T-helper 2 cell (primary cell): ENCODE measurements at regions not wholly inside any gene's neighbourhood (a gene's known extent, or its start where the extent isn't known, plus 50 kb on each side); places are given as distances from the start of the nearest gene placed in this dataset.
A peak's percentile ranks its signal among the peaks of the same experiment; 100 is the strongest.
"Not testable (repeated sequence)": the region's sequence is repeated elsewhere in the genome, so short reads cannot be mapped to it uniquely, and the experiment has no call there.

Experiments
- DNase-seq, 5 experiments: peaks; one replicate each; pipeline versions ENCODE4 v3.0.0 to v3.0.0-alpha.2; 2012 to 2022

- DNase-seq = no peak
These were observed 149.7 kb upstream of the CDIN1 start for GRCh38 chr15:36429707-36430106.

GRCh38 chr15:36430280-36430679 lies 149.1 kb upstream of the CDIN1 start:
- no peak for DNase-seq

- DNase-seq = no peak
These were observed 148.6 kb upstream of the CDIN1 start for GRCh38 chr15:36430726-36431265.

DNA sequence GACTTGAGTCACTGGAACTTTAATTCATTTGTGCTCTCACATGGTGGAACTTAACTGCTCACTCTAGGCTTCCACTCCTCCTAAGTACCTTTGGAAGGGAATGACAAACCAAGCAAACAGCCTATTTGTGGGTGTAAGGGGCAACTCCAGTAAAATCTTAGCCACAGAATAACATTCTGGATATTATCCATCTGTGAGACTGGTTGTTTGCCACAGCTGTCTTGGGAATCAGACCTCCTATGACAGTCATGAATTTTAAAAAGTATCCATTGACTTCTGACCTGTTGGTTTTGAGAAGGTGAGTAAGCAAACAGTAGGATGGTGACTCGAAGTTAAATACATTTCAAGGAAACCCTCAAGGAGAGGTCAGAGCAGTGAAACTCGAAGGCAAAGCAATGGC lies 147.3 kb upstream of the CDIN1 start:
- no peak for DNase-seq

DNA sequence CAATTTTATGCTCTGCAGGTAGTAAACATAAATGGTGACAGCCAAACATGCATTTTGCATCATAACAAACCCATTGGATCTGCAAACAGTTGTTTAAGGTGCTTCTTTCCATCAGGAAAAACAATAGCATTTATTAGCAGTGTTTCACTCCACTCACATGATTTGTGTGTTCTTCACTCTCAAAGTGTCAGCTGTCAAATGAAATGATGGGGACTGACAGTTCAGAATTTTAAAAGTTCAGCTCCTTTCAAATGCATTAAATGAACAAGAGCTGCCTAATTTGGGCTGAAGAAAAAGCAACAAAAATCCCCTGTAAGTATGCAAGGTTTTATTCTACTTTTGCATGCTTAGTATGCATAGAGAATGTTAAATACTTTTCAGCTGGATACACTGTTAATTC lies 145.2 kb upstream of the CDIN1 start:
- no peak for DNase-seq

DNA sequence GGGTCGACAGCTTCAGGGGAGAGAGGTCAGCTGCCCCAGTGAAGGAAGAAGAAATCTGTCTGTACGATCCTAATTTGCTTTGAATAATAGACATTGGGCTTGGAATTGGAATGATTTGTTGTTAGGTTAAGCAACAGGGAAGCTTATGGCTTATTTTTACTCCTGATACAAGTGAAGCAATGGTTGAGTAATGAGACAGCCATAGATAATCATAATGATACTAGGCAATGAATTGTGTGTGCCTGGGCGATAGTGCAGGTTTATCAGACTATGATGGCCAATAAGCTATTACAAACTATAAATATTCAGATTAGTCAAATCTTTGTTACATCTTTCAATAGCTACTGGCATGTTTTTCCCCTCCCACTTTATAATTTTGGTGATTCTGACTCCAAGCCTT lies 140.9 kb upstream of the CDIN1 start:
- no peak for DNase-seq

- no peak for DNase-seq
These were observed 132.1 kb upstream of the CDIN1 start for GRCh38 chr15:36447373-36447772.

- DNase-seq = no peak
These were observed 131.0 kb upstream of the CDIN1 start for GRCh38 chr15:36448418-36448817.

GRCh38 chr15:36449084-36449661 lies 130.3 kb upstream of the CDIN1 start:
- DNase-seq = no peak

- peak in 1 of 5 experiments; percentile 4 for DNase-seq
These were observed 129.7 kb upstream of the CDIN1 start for GRCh38 chr15:36449662-36450145.

- not testable (repeated sequence) for DNase-seq
These were observed 125.2 kb upstream of the CDIN1 start for GRCh38 chr15:36454244-36454643.

DNA sequence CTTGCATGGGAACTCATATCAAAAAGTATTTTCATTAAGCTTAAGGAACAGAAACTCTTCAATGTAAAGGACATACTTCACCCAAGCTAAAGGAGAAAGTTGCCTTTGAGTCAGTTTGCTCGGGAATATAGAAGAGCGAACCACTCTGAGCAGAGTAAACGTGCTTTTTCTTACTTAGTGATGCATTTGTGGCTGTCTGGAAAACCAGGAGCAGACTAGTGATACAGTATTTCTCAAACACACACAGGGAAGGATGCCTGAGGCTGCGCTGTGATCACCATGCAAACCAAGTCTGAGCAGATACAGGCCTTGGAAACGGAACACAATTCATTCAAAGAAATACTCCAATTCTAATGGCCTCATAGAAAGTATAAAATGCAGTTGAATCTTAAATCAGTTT lies 121.0 kb upstream of the CDIN1 start:
- DNase-seq = no peak

DNA sequence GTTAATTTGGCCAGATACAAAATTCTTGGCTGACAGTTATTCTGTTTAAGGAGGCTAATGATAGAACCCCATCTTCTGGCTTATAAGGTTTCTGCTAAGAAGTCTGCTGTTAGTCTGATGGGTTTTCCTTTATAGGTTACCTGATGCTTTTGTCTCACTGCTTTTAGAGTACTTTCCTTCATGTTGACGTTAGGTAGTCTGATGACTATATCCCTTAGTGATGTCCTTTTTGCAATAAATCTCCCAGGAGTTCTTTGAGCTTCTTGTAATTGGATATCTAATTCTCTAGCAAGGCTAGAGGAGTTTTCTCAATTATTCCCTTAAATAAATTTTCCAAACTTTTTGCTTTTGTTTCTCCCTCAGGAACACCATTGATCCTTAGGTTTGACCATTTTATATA lies 114.1 kb upstream of the CDIN1 start:
- DNase-seq = no peak

DNA sequence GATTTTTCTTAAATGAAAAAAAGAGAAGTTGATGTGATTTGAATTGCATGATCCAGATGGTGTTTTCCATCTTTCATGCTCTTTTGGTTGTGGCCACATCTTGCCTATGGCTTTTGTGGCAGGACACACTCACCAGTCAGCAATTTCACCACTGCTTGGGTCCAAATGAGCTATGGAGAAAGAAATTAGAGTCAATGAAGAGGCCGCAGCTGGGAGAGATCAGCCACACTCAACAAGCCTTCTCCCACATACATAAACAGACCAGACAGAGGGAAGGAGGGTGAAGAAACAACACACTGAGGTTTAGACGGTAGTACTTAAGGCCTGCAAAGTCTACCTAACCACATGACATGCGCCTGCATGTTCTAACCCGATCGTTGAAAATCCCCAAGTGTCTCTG lies 110.7 kb upstream of the CDIN1 start:
- DNase-seq = no peak

DNA sequence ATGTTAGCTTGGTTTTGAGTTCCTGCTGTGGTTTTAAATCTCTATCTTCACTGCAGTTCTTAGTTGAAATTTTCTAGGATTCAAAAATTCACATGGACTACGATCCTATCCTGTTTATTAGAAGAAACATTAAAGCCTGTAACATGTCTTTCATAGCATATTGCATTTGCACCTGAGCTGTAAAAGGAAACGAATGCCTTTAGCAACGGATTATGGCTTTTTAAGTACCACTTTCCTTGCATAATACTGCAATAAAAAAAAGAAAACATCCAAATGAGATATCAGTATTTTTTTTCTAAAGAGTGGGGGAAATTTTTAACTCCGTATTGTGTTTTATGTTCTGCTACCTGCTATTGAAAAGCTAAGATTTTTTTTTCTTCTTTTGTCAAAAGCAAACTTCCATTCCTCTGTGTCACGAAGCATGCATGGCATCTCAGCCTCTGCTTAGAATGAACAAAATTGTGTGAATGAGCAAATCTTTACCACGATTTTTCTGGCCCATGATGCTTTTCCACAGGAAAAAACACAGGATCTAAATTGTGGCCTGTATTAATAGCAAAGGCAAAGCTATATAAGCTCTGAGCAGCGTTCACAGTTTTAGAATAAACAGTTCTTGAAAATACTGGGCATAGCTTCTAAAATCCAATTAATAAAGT lies 110.0 kb upstream of the CDIN1 start:
- no peak for DNase-seq

GRCh38 chr15:36472672-36473071 lies 106.8 kb upstream of the CDIN1 start:
- no peak for DNase-seq

DNA sequence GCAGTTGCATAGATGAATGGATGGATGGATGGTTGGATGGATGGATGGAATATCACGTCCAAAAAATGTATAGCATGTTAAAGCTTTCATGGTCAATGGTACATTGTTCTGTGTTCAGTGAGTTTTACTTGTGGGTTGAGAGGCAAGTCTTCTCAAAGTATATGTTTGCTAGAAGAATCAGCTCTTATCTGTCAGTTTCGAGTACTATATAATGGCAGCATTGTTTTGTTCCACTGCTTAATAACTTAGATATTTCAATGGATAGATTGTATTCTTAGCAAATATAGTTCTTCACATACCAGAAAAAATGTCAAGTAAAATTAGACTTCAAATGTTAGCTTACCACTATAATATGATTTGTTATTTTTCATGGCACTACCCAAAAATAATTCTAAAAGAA lies 100.9 kb upstream of the CDIN1 start:
- no peak for DNase-seq

DNA sequence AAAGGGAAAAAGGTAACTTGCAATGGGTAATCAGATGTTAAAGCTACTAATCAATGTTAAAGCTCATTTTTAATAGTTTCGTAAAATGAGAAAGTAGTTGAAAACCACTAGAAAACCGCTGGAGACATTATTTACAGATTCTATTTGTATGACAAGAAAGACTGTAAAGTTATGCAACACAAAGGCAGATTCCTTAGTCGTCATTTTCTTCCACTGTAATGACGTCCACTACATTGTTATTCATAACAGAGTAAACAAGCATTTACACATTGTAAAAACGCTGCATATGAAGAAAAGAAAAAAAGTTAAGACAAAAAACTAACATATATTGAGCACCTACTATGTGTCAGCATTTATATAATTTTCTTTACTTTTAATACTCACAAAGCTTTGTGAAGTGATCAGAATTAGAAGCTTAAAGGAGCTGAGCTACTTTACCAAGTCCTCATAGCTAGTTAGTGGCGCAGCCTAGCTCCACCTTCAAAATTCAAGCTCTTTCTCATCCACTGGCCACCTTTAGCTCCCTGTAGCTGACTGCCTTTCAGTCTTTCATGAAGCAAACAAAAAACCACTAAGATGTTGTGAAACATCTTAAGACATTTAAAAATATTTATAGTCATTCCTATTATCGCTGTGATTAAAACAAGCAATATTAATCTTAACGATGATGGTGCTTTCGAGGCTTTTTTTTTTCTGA lies 100.1 kb upstream of the CDIN1 start:
- DNase-seq = no peak

DNA sequence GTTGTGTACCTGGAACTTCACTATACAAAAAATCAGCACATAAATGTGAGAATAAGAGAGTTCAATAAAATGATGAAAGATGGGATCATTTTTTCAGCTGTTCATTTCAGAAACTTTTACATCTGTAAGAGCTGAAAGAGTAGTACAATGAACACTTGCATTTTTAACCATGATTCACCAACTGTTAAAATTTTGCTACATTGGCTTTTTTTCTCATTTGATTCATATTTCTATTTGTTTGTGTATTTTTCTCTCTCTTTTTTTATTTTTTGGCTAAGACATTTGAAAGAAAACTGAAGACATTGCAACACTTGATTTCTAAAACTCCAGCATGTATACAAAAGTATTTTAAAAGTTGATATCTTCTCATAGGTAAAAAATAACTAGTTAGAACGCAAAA lies 98.3 kb upstream of the CDIN1 start:
- DNase-seq = no peak

GRCh38 chr15:36483409-36483808 lies 96.0 kb upstream of the CDIN1 start:
- no peak for DNase-seq

- no peak for DNase-seq
These were observed 95.2 kb upstream of the CDIN1 start for GRCh38 chr15:36484038-36484778.

GRCh38 chr15:36491912-36492311 lies 87.5 kb upstream of the CDIN1 start:
- no peak for DNase-seq

DNA sequence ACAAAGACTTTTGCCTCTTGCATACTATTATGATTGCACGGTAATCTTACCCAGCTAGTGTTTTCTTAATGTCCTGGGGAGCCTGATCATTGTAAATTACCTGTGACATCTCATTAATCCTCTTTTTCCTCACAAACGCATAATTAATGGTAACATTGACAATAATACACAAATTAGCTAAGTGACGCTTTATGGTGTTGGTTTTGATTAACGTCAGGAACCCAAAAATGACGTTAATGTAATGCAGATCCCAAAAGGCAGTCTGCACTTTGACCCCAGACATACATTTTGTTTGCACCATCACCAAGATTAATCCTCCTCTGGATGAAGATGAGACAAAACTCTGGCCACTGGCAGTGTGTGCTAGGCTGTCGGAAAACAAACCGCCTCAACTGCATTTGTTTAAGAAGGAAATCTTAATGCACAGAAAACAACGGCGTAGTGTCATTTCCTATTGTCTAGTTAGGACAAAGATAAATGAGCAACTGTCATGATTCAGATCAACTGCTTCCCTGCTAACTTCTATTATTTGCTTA lies 83.9 kb upstream of the CDIN1 start:
- no peak for DNase-seq
